ENCODE measurements at regions not wholly inside any gene's neighbourhood (a gene's known extent, or its start where the extent isn't known, plus 50 kb on each side); places are given as distances from the start of the nearest gene placed in this dataset.

GRCh38 chr1:87191646-87192045 lies 137.0 kb upstream of the LMO4 start (continued):
- TF ChIP-seq CEBPB (IDR thresholded peaks at IDR 0.05; ENCODE audit: low read depth, low read length): no peak
- TF ChIP-seq TCF12 (IDR thresholded peaks at IDR 0.05; ENCODE audit: low read depth, low read length): no peak
